Left lung (tissue), 4 donors: ENCODE measurements at regions not wholly inside any gene's neighbourhood (a gene's known extent, or its start where the extent isn't known, plus 50 kb on each side); places are given as distances from the start of the nearest gene placed in this dataset.
"Not testable (repeated sequence)": the region's sequence is repeated elsewhere in the genome, so short reads cannot be mapped to it uniquely, and the experiment has no call there.

Experiments
- ATAC-seq: fragments of 200-7000 bp; cut with Tn5 transposase; one replicate; pipeline ENCODE4 v1.9.1; 2020; ENCODE audit warnings: moderate library complexity
- DNase-seq, 4 donors: peaks; one replicate each; pipeline ENCODE4 v3.0.0-alpha.2; 2013 to 2020
- H3K27ac ChIP-seq, 2 donors: fragments of 200-600 bp; sonication (generic) in 1 of 2; one replicate each; pipeline versions ENCODE4 v1.5.0 to v1.8.0; 2020 to 2021
- H3K27me3 ChIP-seq, 2 donors: fragments of 200-600 bp; sonication (generic) in 1 of 2; one replicate each; pipeline versions ENCODE4 v1.5.0 to v1.8.0; 2020 to 2021
- H3K36me3 ChIP-seq, 2 donors: fragments of 200-600 bp; sonication (generic) in 1 of 2; one replicate each; pipeline versions ENCODE4 v1.5.0 to v1.8.0; 2020 to 2021
- H3K4me1 ChIP-seq, 2 donors: fragments of 200-600 bp; one replicate each; pipeline ENCODE4 v1.8.0; 2021
- H3K4me3 ChIP-seq, 2 donors: fragments of 200-600 bp; sonication (generic) in 1 of 2; one replicate each; pipeline versions ENCODE4 v1.5.0 to v1.8.0; 2020 to 2021; ENCODE audit warnings: mild to moderate bottlenecking in 1 of 2
- H3K9me3 ChIP-seq, 2 donors: fragments of 200-600 bp; sonication (generic) in 1 of 2; one replicate each; pipeline versions ENCODE4 v1.5.0 to v1.8.0; 2020 to 2021
- CTCF ChIP-seq, 2 donors: fragments of 200-600 bp; sonication (generic) in 1 of 2; IDR thresholded peaks; one replicate each; pipeline versions ENCODE4 v1.5.0 to v1.8.0; 2021; ENCODE audit warnings: antibody characterized with exemption in 2 of 2
- intact Hi-C, 2 donors: fragments of 100-400 bp; cut with DNase I; formaldehyde crosslinking; loops; one replicate each; pipeline versions ENCODE4 v1.11.2 to v1.14.2; 2022
- donor health status: DM: no; HTN: yes; CAD: no.
- donor health status: DM: no; HTN: no; CAD: no.

GRCh38 chr20:53887973-53888372, 182.4 kb downstream of the BCAS1 start:
- no peak for TF ChIP-seq CTCF (IDR thresholded peaks at IDR 0.05)
- intact Hi-C loops: no loop called here
- ATAC-seq: no peak

GRCh38 chr20:53884859-53885541, 185.4 kb downstream of the BCAS1 start:
- Histone ChIP-seq H3K27me3 (no peaks in the 10 kb centered on the region), H3K4me3 (no peak overlapping the region), H3K9me3 (no peaks in the 10 kb centered on the region), H3K4me1 (no peaks in the 10 kb centered on the region), H3K36me3 (no peaks in the 10 kb centered on the region), H3K27ac (no peak overlapping the region)
- intact Hi-C loops: no loop called here
- no peak for DNase-seq
- no peak for TF ChIP-seq CTCF (IDR thresholded peaks at IDR 0.05)
- ATAC-seq: no peak

More at GRCh38 chr20:53887973-53888372, 182.4 kb downstream of the BCAS1 start:
- Histone ChIP-seq H3K27ac (no peak overlapping the region), H3K4me1 (peaks cover 0 to 6% of the 10 kb centered on the region in 2 donors), H3K36me3 (no peaks in the 10 kb centered on the region), H3K4me3 (no peak overlapping the region), H3K27me3 (no peaks in the 10 kb centered on the region), H3K9me3 (no peaks in the 10 kb centered on the region)
- DNase-seq: no peak

- ATAC-seq (no peak), DNase-seq (no peak)
- H3K27ac ChIP-seq: no peak overlapping the region
- H3K27me3 ChIP-seq: no peaks in the 10 kb centered on the region
- no peaks in the 10 kb centered on the region for H3K9me3 ChIP-seq
- H3K4me1 ChIP-seq: no peaks in the 10 kb centered on the region
- intact Hi-C loops: no loop called here
- H3K4me3 ChIP-seq: no peak overlapping the region
- TF ChIP-seq CTCF (IDR thresholded peaks at IDR 0.05): no peak
- no peaks in the 10 kb centered on the region for H3K36me3 ChIP-seq
These were observed 187.1 kb downstream of the BCAS1 start for GRCh38 chr20:53883098-53883911.

- H3K4me3 ChIP-seq, intact Hi-C loops, ATAC-seq, H3K4me1 ChIP-seq, H3K9me3 ChIP-seq, DNase-seq, H3K36me3 ChIP-seq, H3K27me3 ChIP-seq, H3K27ac ChIP-seq: not testable (repeated sequence)
These were observed 187.9 kb downstream of the BCAS1 start for GRCh38 chr20:53882438-53882986.

- DNase-seq: no peak
- no peaks in the 10 kb centered on the region for H3K27me3 ChIP-seq
- no peaks in the 10 kb centered on the region for H3K4me1 ChIP-seq
- H3K4me3 ChIP-seq: no peak overlapping the region
- no peaks in the 10 kb centered on the region for H3K36me3 ChIP-seq
- no peaks in the 10 kb centered on the region for H3K9me3 ChIP-seq
- H3K27ac ChIP-seq: no peak overlapping the region
- ATAC-seq: no peak
- intact Hi-C loops: no loop called here
- no peak for TF ChIP-seq CTCF (IDR thresholded peaks at IDR 0.05)
These were observed 189.0 kb downstream of the BCAS1 start for GRCh38 chr20:53881362-53881761.
